GM21717 (cell line): ENCODE measurements at regions not wholly inside any gene's neighbourhood (a gene's known extent, or its start where the extent isn't known, plus 50 kb on each side); places are given as distances from the start of the nearest gene placed in this dataset.

ENCODE experiments used
- ATAC-seq: cut with Tn5 transposase; IDR thresholded peaks from one replicate; pipeline ENCODE4 v1.9.1; 2021; ENCODE audit warnings: mild to moderate bottlenecking, moderate library complexity; ENCODE audit not compliant: unreplicated experiment

DNA sequence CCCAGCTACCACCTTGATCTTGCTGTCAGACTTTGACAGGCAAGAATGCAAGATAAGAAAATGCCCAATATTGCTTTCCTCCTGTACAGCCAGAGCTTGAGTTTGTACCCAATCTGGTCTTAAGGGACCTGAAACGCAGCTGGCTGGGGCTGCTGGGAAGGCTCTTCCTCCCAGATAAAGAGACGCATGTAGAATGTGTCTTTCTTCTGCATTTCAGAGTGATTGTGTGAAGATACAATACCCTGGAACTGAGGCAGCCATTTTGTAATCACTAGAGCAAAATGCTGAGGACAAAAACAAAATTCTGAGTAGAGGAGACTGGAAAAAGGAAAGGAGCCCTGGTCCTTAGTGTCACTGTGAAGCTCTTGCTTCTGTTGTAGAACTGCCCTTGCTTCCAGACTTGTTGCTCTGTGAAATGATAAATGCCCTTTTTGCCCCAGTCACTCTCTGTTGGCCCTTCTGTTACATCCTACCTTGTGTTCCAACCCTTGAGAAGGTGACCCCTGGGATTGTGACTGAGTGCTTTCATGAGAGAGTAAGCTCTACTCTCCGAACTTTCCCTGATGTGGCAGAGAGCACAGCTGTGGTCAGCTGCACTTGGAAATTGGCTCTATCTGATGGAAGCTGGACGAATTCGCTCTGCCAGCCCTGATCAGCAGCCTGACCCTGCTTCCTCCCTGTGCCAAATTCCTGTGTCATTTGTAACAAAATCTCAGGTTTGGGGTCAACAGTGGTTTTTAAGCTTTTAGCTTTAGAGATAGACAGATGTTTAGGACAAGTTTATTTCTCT, 137.4 kb upstream of the RBMS1 start:
- ATAC-seq, result no peak

DNA sequence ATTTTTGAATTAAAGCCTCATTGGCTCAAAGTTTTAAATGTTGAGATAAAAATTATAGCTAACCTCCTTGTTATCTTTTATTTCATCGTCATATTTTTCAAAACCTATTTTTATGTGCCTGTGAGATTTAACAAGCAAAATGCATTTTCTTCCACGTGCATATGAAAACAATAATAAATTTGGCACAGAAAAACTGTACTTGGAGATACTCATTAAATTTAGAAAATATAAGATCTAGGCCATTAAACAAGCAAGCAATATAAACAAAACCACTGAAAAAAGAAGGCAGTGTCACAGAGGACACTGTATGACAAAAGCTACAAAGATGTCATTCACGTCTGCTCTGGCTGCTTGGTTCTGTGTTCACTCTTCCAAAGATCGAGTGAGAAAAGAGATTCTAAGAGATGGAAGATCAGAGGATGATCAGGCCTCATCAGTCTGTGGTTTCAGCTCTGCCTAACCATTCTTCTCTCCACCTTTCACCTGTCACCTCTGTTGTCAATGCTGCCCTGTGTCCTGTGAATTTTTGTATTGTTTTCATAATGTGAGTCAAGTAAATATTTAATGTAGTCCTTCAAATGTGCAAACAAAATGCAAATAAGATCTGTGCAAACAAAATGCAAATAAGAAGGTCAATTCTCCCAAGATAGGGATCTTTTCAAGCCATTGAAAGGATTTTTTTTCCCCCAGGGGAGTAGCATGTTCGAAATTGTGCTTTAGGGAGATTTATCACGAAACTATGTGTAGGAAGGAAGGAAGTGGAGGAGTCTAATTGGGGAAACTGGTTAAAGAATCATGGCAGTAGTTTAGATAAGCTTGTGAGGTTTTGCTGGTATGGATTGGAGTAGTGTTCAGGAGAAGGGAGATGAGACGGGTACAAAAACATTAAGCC, 138.7 kb upstream of the RBMS1 start:
- ATAC-seq, result no peak

DNA sequence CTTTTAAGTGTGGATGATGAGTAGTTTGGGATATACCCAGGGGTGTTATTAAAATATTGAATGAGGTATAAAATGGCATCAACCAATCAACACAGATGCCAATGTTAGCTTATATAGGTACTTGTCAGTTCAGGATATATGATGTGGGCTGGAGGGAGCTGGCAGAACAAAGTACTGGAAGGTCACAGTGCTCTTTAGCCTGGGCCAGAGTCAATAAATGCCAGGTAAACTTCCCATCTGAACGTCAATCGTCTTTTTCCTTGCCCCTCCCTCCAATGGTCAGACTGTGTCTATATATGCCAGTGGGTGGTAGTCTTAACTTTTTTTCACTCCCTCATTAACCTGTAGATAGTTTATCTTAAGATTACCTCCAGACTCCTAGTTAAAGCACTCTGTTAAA, 140.8 kb upstream of the RBMS1 start:
- no peak for ATAC-seq

DNA sequence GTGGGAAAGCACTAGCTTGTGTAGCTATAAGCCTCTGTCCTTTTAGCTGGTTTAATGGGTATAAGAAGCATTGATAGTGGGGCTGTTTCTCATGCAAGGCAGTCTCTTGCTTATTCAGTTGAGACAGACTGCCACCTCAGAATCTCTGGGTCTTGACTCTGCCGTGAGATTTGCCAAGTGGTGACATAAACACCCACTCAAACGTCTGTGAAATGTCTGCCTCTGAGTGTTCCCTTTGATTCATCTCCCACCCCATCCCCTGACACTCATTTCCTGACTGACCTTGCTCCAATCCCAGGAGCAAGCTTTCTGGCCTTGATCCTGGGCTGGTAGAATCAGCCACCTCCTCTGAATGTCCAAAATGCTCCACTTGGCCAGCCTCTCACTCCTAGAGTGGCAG, 141.9 kb upstream of the RBMS1 start:
- ATAC-seq, result no peak

DNA sequence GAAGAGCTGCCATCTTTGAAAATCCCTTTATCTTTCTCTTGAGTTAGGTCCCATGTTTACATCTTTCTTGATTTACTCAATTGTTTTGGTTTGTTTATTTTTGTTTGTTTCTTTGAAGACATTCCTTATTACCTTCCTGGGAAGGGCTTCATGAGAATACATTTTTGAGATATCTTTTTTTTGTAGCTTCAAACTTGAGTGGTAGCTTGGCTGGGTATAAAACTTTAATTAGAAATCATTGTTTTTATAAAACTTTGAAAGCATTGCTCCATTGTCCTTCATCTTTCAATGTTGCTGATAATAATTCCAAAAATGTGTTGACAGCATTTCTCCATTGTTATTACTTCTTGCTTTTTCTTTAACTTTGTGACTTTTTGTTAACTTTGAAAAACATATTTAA, 145.9 kb upstream of the RBMS1 start:
- no peak for ATAC-seq

DNA sequence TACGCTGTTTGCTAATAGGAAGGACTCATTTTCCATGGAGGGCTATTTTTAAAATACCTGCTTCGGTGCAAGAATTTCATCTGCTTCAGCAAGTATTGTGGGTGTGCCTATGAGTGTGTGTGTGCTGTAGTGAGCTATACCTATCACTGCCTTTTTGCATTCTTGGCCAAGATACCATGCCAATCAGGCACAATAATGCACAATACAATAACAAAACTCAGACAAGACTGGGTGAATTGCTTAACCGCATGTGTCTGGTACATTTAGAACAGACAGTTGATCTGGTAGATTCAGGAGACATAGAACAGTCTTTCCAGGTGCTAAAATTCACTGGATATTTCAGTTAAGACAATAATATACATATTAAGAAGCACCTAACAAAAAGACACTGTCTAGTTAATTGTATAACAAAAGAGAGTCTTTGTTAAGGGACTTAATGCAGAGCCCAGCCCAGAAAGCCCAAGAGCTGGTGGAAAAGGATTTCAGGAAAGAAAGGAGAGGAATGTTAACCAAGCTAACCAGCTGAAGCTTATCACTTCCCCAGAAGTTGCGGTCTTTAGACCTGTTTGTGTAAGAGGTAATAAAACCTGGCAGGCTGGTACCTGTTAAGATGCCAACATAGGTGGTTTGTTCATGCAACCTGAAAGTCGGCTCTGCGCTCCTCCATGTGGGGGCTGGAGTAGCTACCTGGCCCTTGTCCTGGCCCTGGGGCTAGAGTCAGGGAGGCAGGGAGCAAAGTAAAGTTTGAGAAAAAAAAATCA, 153.3 kb upstream of the RBMS1 start:
- ATAC-seq, result no peak

DNA sequence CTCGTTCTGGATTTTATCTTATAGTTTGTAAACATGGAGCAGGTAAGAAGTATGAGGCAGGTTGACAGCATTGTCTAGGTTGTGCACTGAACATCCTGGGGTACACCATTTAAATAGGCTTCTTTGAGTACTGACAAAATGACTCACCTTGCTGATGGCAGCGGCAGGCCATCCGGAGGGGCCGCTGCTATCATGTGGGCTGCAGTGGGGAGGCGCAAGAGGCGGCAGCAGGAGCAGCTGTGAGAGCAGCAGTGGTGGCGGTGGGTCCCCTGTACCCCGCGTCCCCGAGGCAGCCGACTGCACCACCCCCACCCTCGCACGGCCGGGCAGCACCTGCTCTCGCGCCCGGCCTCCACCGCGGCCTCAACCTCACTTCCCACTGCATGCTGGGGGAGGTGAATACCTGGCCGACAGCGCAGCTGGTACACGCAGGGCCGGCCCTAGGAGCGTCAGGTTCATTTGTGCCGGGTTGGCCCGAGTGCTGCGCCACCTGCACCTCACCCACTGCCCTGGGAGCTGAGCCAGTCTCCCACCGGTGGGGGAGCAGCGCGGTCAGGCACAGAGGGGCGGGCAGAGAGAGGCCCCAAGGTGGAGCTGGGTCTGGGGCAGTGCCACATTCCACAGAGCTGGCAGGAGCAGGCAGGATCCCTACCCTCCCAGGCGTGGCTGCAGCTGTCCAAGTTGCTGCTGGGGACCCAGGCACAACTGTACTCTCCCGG, 154.5 kb upstream of the RBMS1 start:
- ATAC-seq, result no peak

DNA sequence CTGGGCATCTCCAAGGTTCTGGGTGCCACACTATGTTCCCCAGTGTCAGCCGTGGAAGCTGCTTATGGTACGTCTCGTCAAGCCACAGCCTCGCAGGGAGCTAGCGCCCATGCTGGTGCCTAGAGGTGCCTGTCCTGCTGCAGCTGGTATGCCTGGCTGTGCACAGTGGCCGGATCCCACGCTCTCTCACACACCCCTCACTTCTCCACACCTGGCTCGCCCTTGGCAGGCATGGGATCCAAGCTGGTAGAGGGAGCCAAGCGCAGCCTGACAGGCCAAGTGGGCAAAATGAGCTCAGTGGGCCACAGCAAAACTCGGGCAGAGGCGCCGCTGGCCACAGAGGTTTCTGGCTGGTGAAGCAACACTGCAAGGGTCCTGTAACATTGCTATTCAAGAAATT, 156.1 kb upstream of the RBMS1 start:
- no peak for ATAC-seq

DNA sequence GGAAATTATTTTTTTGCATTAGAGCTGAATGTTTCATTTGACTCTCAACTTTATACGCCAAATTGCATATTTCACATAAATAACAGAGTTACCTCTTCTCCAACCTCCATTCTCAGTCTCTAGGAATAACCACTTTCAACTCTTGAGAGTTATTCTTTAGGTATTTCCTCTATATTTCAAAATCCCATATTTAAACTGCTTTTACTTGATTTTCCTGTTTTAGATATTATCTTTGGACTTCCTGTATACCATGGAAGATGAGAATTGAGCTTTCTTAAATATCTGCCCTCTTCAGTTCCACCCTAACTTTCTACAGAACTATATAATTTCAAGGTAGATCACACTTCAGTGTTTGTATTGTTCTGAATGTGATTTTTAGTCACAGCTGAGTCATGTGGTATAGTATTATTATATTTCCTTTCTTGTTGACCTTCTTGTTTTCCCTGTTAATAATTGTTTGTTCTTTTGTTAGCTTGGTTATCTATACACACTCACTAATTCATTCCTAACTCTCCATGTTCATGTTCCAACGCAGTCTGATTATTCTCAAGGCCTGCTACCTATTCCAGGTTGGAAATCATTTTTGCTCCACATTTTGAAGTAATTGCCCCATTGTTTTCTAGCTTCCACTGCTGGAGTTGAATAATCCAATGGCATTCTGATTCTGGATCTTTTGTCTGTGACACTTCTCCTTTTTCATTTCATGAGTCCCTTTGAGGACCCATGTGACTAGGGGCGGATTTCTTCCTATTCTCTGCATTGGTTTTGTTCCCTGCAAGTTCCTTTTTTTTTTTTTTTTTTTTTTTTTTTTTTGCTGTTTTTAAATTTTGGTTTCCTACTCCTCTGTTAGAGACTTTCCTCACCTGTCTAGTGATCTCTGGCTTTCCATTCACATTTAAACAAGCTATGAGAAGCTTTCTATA, 156.8 kb upstream of the RBMS1 start:
- no peak for ATAC-seq

DNA sequence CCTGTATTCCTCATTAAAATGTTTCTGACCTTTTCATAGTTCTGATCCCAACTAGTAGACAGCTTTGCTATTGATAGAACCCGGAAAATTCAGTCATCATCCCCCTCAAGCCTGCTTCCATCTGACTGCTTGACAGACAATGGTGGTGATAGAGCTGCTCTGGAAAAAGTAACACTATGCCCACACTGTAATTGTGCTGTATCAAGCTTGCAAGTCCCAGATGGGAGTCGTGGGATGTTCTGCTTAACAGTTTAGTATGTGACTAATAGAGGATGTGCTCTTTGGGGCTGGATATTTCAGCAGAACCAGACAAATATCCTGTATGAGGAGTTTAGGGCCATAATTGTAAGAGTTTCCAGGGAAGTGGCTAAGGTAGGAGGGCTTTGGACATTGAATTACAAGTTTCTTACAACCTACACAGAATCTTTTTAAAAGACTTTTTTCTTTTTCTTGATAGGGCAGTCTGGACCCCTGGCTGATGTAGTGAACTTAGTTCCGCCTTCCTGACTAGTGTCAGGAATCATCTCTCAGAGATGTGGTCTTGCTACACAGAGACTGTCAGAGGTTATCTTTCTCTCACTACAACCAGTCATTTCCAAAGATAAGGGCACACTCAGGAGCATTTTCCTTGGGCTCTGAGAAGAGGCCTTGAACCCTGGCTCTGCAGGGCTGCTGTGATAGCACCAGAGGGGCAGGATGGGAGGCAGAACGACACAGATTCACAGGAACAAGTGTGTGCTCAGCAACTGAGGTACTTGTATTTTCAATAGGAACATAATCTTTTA, 158.0 kb upstream of the RBMS1 start:
- no peak for ATAC-seq

DNA sequence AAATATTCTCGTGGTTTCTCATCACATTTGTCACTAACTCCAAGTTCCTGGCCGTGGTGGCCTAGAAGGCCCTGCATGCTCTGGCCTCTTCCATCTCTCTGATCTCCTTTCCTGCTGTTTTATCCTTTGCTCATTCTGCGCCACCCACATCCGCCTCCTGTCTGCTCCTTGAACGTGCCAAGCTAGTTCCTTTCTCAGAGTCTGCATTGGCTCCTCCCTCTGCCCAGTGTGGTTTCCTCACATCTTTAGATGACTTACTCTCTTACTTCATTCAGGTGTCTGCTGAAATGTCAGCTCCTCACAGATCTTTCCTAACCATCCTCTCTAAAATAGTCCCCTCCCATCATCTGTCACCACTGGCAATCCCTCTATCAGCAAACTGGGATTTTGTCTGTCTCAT, 158.6 kb upstream of the RBMS1 start:
- peak; percentile 82 for ATAC-seq

DNA sequence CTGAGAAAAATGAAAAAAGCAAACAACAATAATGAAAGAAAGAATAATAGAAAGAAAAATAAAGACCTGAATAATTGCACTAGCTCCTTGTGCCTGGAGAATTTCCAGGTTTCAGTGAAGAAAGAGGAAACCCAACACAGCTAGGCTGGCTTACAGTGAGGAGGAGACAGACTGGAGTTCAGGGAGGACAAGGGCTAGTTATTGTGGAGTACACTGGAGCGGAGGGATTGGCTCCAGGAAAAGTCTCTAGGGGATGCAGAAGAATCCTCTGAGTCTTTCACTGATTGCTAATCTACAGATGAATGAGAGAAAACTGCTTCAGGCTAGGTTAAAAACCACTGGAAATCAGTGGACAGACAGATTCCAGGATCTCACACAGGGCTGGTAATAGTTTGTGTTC, 163.6 kb upstream of the RBMS1 start:
- ATAC-seq, result no peak

DNA sequence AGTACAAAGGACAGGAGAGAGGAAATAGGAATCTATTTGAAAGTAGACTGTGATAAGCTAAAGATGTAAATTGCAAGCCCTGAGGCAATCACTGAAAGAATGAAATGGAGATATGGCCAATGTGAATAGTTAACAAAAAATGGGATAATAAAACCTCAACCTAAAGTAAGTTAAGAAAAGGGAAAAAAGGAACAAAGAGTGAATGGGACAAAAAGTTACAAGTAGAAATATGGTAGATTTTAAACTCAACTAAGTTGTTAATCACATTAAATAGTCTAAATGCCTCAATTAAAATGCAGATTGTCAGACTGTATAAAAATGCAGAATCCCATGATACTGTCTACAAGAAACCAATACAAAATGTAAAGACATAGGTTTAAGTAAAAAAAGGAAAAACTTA, 165.2 kb upstream of the RBMS1 start:
- ATAC-seq, result no peak

DNA sequence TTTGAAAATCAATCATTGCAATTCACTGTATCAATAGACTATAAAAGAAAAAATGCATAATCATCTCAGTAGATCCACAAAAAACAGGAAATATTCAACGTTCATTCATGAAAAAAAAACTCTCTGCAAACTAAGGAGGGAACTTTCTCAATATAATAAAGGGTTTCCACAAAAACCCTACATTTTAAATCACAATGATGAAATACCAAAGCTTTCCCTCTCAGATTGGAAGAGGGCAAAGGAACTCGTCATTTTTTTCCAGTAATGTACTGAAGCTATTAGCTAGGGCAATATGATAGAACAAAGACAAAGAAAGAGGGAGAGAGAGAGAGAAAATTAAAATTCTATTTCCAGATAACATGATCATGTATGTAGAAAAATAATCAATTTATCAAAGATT, 167.1 kb upstream of the RBMS1 start:
- no peak for ATAC-seq

DNA sequence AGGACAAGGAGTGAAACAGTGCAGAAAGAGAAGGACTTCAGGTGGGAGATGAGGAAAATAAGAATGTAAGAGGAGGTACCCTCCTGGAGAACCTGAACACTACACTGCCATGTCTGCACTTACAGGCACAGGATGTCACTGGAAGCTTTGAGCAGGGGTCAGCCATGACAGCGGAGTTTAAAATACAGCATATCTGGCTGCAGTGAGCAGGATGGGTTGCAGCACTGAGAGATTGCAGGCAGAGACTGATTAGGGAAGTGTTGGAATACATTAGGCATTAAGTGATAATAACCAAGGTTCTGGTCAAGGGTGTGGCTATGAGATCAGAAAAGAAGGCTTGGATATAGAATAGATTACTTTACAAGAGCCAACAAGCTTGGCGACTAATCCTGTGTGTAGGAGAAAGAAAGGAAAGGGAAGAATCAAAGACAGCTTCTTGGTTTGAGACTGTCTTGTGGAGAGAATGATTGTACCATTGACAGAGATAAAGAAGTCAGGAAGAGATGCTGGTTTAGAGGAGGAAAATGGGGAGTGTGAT, 171.1 kb upstream of the RBMS1 start:
- no peak for ATAC-seq

DNA sequence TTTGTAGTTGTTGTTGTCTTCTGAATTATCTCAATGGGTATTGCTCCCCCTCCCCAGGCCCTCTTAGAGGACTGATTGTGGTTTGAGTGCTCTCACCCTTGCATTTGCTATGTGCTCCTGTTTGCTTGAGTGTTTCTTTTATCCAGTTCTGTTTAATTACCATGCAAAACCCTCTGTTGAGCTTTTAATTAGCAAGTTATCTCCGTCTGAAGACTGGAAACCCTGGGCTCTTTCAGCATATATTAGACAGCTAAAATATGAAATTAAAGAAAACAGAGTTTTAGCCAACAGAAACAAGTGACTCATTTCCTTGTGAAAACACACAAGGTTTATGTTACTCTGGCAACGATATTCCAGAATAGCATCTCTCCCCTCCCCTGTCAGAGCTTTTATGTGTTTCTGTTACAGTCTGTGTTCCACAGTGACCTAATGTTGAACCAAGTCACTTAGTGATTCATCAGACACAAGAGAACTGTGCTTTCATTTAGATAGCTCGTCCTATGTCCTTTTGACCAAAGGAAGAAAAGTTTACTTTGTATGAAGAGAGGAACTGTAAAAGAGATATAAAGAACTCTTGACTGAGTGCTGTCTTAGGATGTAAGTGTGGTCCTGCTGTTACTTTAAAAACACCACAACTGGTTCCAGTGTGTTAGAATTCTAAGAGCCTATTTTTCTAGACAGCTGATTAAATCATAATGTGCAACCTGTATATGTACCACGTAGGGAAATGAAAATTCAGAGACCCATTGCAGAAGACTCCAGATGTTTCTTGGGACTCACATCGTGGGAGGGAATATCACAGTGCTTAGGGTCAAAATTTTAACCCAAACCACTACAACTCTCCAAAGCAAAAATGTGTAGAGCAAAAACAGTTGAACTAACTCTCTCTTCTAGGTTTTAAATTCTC, 172.8 kb upstream of the RBMS1 start:
- peak; percentile 90 for ATAC-seq

DNA sequence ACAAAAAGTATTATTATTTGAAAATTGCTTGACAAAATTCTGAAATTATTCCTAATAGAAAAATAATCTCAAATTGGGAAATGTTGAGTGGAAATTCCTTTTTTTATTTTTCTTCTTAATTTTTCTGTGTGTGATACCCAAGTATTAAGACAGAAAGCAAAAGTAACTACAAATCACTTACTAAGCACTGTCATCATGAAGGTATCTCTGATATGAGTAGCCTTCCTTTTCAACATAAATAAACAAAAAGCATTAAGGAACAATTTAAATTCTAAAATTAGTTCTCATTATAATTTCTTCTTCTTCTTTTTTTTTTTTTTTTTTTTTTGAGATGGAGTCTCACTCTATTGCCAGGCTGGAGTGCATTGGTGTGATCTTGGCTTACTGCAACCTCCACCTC, 174.2 kb upstream of the RBMS1 start:
- no peak for ATAC-seq

DNA sequence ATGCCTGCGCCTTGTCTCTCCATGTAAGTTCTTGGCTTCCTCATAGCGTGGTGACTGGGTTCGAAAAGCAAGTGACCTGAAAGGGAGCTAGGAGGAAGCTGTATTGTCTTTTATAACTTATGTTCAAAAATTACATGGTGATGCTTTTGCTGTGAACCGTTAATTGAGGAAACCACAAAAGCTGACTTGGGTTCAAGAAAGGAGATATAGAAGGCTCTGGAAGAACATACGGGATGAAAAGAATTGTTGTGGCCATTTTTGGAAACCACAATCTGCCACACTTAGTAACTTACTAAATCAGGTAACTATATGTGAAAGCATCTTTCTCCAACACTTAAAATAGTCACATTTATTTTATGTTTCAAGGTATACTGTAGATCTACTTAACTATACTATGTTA, 177.0 kb upstream of the RBMS1 start:
- ATAC-seq, result no peak
